ENCODE measurements at regions not wholly inside any gene's neighbourhood (a gene's known extent, or its start where the extent isn't known, plus 50 kb on each side); places are given as distances from the start of the nearest gene placed in this dataset.

- no peaks in the 10 kb centered on the region for H3K27me3 Mint-ChIP-seq (ENCODE audit: low read depth in 3 of 3)
Observed at GRCh38 chr21:15439726-15440125, 290.1 kb upstream of the USP25 start.

GRCh38 chr21:15441060-15441493 lies 288.7 kb upstream of the USP25 start:
- H3K9me3 ChIP-seq (replicated peaks in 1 of 2; ENCODE audit: control insufficient read depth in 1 of 2, insufficient read depth in 1 of 2, low read length in 2 of 2): no peaks in the 10 kb centered on the region
- H3K4me1 Mint-ChIP-seq: peaks cover 42% of the 10 kb centered on the region
- DNase-seq: no peak

More at GRCh38 chr21:15439726-15440125, 290.1 kb upstream of the USP25 start:
- H3K9ac ChIP-seq (ENCODE audit: insufficient read depth, low read length, poor library complexity, severe bottlenecking): no peak overlapping the region
- intact Hi-C loops (cut with micrococcal nuclease): loop anchor here in 1 of 2 donors (5.0 kb wide), 1 partner anchor 372 kb away; no protein-coding TSS in a partner anchor
- Mint-ChIP-seq H3K4me1 (peaks cover 29% of the 10 kb centered on the region), H3K27ac (no peak overlapping the region), H3K9me3 (no peaks in the 10 kb centered on the region), H3K36me3 (peaks cover 0 to 4% of the 10 kb centered on the region in 2 donors), H3K4me3 (no peak overlapping the region)
- no peak for DNase-seq
- no peak overlapping the region for H3K27ac ChIP-seq (ENCODE audit: low read depth in 1 of 2, low read length in 2 of 2)
- WGBS (ENCODE audit: insufficient coverage): no CpG with 5 or more reads among the region's 1 CpG
- H3K4me1 ChIP-seq (ENCODE audit: control insufficient read depth in 1 of 2, insufficient read depth in 2 of 2, low read length in 2 of 2): peaks cover 26 to 29% of the 10 kb centered on the region in 2 donors
- no peak for TF ChIP-seq CTCF (IDR thresholded peaks at IDR 0.05)
- H3K79me2 ChIP-seq (ENCODE audit: insufficient read depth, low read length): no peaks in the 10 kb centered on the region
- no peaks in the 10 kb centered on the region for H4K20me1 ChIP-seq (ENCODE audit: insufficient read depth, low read length)
- H3K4me3 ChIP-seq (replicated peaks in 1 of 3; ENCODE audit: low read depth in 2 of 3, low read length in 3 of 3): no peak overlapping the region
- H3K9me3 ChIP-seq (replicated peaks in 1 of 2; ENCODE audit: control insufficient read depth in 1 of 2, insufficient read depth in 1 of 2, low read length in 2 of 2): no peaks in the 10 kb centered on the region
- H2AFZ ChIP-seq (ENCODE audit: insufficient read depth, low read depth, low read length, poor library complexity, severe bottlenecking): no peak overlapping the region
- H3K27me3 ChIP-seq (ENCODE audit: control insufficient read depth in 2 of 2, insufficient read depth in 2 of 2, low read length in 2 of 2): no peaks in the 10 kb centered on the region
- H3K4me2 ChIP-seq (replicated peaks; ENCODE audit: extremely low read depth, low read length, poor library complexity, severe bottlenecking): no peak overlapping the region
- H3K36me3 ChIP-seq (replicated peaks in 1 of 2; ENCODE audit: control insufficient read depth in 1 of 2, insufficient read depth in 2 of 2, low read length in 2 of 2): no peaks in the 10 kb centered on the region

More at GRCh38 chr21:15441060-15441493, 288.7 kb upstream of the USP25 start:
- Histone ChIP-seq H3K27me3 (ENCODE audit: control insufficient read depth in 2 of 2, insufficient read depth in 2 of 2, low read length in 2 of 2) (no peaks in the 10 kb centered on the region), H3K4me2 (replicated peaks; ENCODE audit: extremely low read depth, low read length, poor library complexity, severe bottlenecking) (no peak overlapping the region), H3K9ac (ENCODE audit: insufficient read depth, low read length, poor library complexity, severe bottlenecking) (no peak overlapping the region), H3K27ac (ENCODE audit: low read depth in 1 of 2, low read length in 2 of 2) (no peak overlapping the region), H3K79me2 (ENCODE audit: insufficient read depth, low read length) (no peaks in the 10 kb centered on the region), H2AFZ (ENCODE audit: insufficient read depth, low read depth, low read length, poor library complexity, severe bottlenecking) (no peak overlapping the region), H3K4me1 (ENCODE audit: control insufficient read depth in 1 of 2, insufficient read depth in 2 of 2, low read length in 2 of 2) (peaks cover 39 to 42% of the 10 kb centered on the region in 2 donors), H4K20me1 (ENCODE audit: insufficient read depth, low read length) (no peaks in the 10 kb centered on the region), H3K36me3 (replicated peaks in 1 of 2; ENCODE audit: control insufficient read depth in 1 of 2, insufficient read depth in 2 of 2, low read length in 2 of 2) (no peaks in the 10 kb centered on the region), H3K4me3 (replicated peaks in 1 of 3; ENCODE audit: low read depth in 2 of 3, low read length in 3 of 3) (no peak overlapping the region)
- no peak for TF ChIP-seq CTCF (IDR thresholded peaks at IDR 0.05)
- no peak overlapping the region for H3K4me3 Mint-ChIP-seq
- 29% methylated on average over 1 of the region's 3 CpGs for WGBS (ENCODE audit: insufficient coverage)
- intact Hi-C loops (cut with micrococcal nuclease): loop anchor here in 1 of 2 donors (5.0 kb wide), 1 partner anchor 374 kb away; no protein-coding TSS in a partner anchor
- H3K9me3 Mint-ChIP-seq: no peaks in the 10 kb centered on the region
- peak overlapping the region in 1 of 7 donors; percentile 31 for H3K27ac Mint-ChIP-seq
- peaks cover 0 to 4% of the 10 kb centered on the region in 2 donors for H3K36me3 Mint-ChIP-seq
- peaks cover 0 to 2% (median 0%) of the 10 kb centered on the region in 3 donors for H3K27me3 Mint-ChIP-seq (ENCODE audit: low read depth in 3 of 3)

All from CD14-positive monocyte (primary cell).